NCI-H82 (cell line): ENCODE measurements at regions not wholly inside any gene's neighbourhood (a gene's known extent, or its start where the extent isn't known, plus 50 kb on each side); places are given as distances from the start of the nearest gene placed in this dataset.

Experiments
- DNase-seq: peaks from one replicate; lab custom pipeline; 2025; lab: John Stamatoyannopoulos, UW

- no peak for DNase-seq
Observed at GRCh38 chr3:182216311-182216970, 504.7 kb downstream of the SOX2 start.

GRCh38 chr3:182220013-182220412 lies 508.3 kb downstream of the SOX2 start:
- DNase-seq: no peak

DNA sequence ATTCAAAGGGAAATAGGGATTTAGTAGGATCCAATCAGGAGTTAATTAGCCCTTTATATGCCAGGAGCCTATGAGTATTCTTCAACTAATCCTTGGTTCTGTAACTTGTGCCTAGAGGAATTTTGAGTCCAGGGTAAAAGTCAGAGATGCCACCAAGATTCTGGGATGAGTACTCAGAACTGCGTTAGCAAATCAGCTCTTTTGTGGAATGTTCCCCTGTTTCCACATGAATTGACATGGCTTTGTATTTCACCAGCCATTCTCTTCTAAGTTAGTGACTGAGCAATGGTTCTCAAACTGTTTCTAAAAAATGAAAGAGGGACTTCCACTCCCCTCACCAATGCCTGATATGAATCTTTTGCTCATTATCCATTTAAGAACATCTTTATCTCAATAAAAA lies 508.7 kb downstream of the SOX2 start:
- DNase-seq: no peak

DNA sequence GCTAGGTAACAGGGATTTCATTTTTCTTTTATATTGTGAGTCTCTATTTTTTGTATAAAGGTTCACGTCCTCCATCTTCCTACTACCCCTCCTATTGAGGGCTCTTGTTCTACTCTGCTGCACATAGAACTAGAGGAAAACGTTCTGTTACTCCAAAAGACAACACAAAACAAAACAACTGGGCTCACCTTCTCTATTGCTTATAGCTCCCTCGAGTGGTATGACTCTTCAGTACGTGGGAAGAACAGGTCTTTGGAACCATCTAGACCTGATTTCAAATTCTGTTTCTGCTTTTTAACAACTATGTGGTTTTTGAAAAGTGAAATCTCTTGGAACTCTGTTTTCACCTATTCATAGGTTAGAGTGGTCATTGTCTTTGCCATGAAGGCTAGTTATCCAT lies 515.3 kb downstream of the SOX2 start:
- no peak for DNase-seq

DNA sequence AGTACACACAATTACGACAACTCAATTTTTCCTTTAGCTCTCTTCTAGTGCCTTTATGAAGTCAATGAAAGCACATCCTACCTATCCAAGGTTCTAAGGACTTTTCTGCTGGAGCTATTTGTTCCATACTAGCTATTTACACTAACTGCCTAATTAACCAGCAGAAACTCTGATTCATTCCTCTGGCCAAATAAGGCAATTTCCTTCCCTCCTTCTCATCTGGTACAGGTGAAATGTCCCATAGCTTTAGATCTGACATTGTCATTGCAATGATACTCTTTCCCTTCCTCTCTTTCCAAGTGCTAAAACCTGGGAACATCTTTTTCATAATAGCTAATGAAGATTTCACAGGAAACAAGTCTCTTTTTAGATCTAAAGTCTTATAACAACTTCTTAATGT lies 521.7 kb downstream of the SOX2 start:
- no peak for DNase-seq

DNA sequence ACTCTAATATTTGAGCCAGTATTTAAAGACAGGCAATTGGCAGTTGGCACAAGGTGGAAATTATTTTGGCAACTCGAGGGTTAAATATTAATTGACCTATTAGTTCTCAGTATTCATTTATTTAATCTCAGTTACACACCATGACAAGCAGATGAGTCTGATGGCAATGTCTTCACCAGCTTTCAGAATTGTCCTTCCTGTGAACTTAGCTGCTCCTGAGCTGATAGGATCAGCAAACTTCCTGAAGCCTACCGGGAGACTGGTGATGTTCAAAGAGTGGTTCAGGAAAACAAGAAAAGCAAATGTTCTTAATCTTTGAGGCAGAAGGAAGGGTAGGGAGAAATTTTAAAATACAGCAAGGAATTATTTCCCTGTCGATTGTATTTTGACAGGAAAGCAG lies 522.2 kb downstream of the SOX2 start:
- DNase-seq: no peak

DNA sequence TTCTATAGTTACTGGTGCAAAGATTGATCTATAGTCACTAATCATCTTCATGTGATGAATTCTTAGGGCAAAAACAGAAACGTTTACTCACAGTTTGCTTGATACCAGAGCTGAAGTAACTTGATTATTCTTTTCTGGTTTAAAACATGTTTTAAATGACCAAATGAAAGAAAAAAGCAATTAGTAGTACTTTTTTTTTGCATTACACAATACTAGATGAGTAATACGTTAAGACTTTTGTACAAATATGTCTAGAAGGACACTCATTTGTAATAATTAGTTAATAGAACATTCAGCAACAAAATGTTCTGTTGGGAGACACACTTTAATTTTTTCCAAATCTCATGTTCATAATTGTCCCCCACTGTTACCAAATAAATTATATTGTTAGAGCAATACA lies 523.2 kb downstream of the SOX2 start:
- DNase-seq: no peak

DNA sequence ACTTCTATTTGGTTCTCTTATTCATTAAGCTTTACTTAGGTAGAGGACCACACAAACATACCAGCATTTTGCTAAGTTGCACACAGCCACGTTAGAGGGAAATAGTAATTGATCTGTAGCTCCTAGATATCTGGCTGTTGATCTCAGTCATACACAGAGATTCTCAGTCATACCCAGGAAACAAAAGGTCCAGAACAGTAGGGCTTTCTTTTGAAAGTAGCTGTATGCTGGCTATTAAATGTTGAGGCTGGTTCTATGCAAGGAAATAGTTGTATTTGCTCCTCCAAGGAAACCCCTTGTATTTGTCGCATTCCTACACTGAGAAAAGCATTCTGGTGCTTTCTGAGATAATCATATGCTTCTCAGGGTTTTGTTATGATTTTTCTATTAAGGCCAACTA lies 523.8 kb downstream of the SOX2 start:
- DNase-seq: no peak

GRCh38 chr3:182238126-182238525 lies 526.4 kb downstream of the SOX2 start:
- no peak for DNase-seq

DNA sequence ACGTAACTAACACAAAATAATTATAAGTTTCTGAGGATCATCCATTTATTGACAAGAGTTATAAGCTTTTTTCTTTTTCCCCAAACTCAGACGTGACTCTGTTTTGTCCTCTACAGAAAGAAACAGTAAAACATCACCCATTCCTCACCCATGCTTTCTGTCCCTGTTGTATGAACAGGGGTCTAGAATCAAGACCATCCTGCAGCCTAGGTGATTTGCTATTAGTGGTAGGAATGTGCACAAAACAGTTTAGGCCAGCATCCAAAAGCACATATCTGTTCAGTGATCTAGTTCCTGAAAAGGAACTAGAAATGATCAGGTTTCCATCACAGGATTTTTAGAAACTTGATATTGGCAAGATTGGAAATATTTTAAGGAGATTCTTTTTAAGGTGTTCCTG lies 527.6 kb downstream of the SOX2 start:
- DNase-seq: no peak

DNA sequence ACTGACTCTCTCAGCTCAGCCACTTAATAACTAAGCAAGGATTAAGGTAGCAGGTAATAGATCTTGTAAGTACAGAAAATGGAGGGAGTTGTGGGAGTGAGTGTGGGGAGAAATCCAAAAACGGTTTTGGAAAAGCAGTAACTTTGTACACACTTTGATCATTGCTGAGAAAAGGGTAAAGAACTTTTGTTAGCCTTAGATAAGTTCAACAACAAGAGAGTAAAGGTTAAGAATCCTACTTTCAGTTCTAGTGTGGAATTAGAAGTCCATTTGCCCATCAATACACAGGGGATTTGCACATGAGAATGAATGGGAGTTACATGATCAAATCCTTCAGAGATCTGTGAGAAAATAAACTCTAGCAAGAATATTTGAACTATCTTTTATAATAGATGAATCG lies 528.7 kb downstream of the SOX2 start:
- DNase-seq: no peak

DNA sequence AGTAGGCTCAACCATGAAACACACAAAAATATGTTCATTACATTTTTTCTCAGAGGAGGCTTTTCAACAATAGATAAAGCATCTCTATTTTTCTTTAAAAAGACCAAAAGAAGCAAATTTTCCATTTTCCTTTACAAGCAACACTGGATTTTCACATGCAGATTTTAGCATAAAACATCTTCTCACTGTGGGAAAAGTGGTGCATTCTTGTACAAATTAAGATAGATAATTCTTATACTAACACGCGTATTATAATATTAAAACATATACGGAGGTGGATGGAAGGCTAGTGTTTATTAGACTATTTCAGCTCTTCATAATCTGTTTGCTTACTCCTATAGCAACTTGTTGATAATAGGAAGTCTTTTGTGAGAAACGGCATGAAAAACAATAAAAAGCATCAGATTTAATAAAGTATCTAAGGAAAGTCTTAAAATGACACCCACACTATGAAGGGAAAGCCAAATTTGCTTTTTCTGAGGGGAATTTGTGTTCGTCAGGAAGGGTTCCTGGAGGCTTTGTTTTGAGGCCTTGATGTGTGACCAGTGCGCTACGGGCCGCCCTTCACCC lies 529.6 kb downstream of the SOX2 start:
- no peak for DNase-seq

GRCh38 chr3:182241766-182242488 lies 530.2 kb downstream of the SOX2 start:
- no peak for DNase-seq

DNA sequence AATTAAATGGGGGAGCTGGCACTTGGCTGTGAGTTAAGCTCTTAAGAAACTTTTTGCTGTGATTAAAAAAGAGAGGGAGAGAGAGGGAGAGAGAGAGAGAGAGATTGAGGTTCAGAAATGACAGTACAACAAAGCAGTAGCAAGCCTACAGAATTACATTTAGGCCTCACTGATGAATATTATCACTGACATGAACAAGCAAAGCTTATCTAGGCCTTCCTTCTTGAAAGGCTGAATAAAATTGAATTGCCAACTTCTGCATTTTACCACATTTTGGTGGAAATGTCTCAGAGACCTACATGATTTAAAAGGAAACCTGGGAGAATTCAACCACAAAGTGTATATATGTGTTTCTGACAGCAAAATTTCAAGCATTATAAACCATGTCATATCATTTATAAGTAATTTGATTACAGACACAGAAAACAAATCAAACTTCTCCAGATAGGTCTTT lies 530.8 kb downstream of the SOX2 start:
- DNase-seq: no peak

- DNase-seq: no peak
Observed at GRCh38 chr3:182243625-182244024, 531.9 kb downstream of the SOX2 start.

DNA sequence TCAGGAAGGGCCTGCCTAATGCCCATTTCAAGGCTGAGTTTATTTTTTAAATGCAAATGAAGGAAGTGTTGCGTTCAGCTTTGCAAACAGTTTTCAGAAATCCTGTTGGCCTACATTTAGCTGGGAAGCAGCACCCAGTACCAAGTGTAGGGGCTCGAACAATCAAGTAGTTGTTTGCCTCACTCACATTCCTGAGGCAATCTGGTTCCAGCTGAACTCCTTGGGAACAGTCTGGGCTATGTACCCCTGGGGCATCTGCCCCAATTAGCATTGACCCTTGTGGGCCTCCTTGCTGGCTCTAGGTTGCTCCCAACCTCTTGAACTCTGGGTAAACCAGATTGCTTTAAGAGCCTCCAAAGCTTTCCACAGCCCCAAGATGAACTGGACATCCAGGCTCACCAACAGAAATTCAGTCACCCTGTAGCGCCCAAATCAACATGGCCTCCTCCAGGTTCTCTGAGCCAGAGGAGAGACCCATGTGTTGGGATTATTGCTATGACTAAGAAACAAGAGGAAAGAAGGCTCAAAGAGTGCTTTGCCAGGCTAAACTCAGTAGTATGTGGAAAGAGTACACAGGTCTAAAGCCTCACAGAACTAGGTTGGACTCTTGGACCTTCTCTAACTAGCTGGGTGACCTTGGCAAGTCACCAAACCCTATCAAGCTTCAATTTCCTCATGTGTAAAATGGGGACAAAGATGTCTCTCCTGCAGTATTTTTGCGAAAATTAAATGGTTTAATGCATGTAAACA lies 532.7 kb downstream of the SOX2 start:
- DNase-seq: no peak

- DNase-seq: no peak
Observed at GRCh38 chr3:182245059-182245458, 533.3 kb downstream of the SOX2 start.

GRCh38 chr3:182246870-182247269 lies 535.1 kb downstream of the SOX2 start:
- no peak for DNase-seq

DNA sequence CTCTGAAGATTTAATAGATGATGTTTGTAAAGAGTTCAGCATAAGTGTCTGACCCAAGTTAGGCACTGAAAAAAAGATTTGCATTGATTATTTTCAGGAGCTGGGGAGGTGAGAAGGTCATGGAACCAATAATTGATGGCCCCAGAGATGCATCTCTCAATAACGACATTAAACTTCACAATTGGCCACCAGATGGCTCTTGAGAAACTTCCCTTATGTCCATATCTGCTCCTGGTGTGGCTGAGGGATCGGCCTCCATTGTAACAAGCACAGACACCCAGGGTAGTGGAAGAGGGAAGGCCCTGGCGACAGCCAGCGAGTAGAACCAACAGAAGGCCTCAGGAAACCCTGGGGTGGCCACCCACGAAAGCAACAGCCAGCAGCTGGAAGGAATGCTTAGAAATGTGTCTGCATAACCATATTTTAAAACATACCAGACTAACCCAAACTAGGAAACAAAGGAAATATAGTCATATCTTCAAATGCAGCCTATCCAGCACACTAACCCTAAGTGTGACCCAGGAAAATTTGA lies 536.7 kb downstream of the SOX2 start:
- DNase-seq: peak; percentile 59

- no peak for DNase-seq
Observed at GRCh38 chr3:182252802-182253201, 540.5 kb upstream of the ATP11B start.

GRCh38 chr3:182255158-182255557 lies 538.1 kb upstream of the ATP11B start:
- no peak for DNase-seq

DNA sequence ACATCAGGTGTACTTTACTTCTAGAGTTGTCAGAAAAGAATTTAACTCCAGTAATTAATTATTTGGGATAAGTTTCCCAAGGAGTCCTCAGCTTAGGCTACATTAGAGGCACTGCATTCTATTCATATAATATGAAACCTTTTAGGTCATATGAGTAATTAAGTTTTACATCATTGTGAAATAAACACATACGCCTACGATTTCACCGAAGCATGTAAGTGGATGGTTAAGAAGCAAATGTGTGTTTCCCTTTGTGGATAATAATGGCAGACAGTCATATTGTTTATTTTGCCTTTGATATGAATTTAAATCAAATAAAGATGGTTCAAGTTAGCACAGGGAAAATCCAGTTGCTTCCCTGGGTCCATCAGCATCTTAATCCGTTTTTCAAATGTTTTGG lies 535.9 kb upstream of the ATP11B start:
- DNase-seq: no peak
